ENCODE measurements at regions not wholly inside any gene's neighbourhood (a gene's known extent, or its start where the extent isn't known, plus 50 kb on each side); places are given as distances from the start of the nearest gene placed in this dataset.

DNA sequence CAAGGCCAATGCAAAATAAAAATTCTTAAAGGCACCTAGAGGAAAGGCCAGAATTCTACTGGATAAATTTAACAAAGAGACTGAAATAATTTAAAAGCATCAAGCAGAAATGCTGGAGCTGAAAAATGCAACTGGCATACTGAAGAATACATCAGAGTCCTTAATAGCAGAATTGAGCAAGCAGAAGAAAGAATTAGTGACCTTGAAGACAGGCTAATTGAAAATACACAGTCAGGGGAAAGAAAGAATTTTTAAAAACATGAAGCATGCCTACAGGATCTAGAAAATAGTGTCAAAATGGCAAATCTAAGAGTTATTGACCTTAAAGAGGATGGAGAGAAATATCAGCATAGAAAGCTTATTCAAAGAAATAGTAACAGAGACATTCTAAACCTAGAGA is 371.7 kb downstream of the KLHL13 start:
- TF ChIP-seq ZFX (IDR thresholded peaks at IDR 0.05): no peak
- TF ChIP-seq, protein P1, sequence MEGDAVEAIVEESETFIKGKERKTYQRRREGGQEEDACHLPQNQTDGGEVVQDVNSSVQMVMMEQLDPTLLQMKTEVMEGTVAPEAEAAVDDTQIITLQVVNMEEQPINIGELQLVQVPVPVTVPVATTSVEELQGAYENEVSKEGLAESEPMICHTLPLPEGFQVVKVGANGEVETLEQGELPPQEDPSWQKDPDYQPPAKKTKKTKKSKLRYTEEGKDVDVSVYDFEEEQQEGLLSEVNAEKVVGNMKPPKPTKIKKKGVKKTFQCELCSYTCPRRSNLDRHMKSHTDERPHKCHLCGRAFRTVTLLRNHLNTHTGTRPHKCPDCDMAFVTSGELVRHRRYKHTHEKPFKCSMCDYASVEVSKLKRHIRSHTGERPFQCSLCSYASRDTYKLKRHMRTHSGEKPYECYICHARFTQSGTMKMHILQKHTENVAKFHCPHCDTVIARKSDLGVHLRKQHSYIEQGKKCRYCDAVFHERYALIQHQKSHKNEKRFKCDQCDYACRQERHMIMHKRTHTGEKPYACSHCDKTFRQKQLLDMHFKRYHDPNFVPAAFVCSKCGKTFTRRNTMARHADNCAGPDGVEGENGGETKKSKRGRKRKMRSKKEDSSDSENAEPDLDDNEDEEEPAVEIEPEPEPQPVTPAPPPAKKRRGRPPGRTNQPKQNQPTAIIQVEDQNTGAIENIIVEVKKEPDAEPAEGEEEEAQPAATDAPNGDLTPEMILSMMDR (conservative IDR thresholded peaks at IDR 0.05): no peak
- H3K27ac ChIP-seq: no peak overlapping the region

DNA sequence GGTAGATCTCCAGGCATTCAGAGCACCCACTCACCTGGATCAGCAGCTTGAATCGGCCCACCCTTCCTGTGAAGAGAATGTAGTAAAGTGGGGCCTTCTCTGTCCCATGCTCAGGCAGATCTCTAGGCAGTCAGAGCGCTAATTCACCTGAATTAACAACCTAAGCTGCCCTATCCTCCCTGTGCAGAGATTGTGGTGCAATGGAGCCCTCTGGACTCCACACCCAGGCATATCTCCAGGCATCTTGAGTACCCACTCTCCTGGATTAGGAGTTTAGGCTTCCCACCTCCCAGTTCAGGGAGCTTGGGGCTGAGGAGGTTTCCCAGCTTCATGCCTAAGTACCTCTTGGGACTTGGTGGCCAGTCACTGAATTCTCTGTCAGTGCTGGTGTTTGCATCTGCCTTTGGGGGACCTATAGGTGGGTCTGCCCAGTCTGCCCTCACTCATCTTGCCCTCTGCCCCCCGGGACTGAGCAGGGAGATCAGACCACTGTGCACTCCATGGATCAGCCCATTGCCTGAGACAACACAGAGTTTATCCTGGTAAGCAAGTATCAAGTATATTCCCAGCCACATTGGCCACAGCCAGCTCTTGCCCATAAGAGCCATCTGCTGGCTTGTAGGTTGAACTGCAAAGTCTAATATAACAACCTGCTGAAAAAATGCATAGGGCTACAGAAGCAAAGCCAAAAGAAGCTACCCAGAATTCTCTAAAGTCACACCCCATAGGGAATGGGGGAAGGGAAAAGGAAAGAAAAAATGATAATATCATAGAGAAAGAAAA is 372.9 kb downstream of the KLHL13 start:
- no peak overlapping the region for H3K27ac ChIP-seq
- TF ChIP-seq, protein P1 (conservative IDR thresholded peaks at IDR 0.05): peak; percentile 61
- TF ChIP-seq ZFX (IDR thresholded peaks at IDR 0.05): no peak

DNA sequence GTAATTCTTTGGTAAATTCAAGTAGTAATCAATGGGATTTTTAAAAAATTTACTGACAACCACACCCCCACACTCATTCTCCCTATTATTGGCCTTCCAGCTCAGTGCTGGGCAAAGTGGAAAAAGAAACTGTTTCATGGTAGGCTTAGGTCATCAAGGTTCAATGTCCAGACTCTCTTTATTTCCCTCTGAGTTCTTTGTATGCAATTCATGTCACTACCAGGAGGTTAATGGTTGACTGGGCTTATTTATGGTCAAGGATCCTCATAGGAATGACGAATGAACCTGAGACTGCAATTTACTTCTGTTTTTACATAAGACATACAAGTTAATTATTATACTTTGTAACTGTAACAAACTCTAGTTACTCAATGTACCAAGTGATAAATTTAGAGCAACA is 403.2 kb downstream of the KLHL13 start:
- no peak overlapping the region for H3K27ac ChIP-seq
- TF ChIP-seq ZFX (IDR thresholded peaks at IDR 0.05): no peak
- TF ChIP-seq, protein P1 (conservative IDR thresholded peaks at IDR 0.05): no peak

DNA sequence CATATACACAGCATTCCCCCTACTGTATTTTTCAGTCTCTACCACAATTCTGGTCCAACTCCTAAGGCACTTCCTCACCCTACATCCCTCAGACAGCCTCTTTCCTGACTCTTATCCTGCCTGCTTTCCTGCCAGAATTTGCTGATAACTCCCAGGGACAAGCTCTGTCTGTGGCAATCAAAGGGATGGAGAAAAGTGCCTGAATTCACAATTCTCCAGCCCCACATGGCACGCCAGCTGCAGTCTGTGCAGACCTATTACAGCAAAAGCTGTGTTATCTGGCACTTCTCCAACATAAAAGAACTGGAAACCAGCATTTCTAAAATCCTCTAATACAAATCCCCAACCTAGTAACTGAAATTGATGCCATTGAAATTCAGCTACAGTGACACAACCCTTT is 404.8 kb downstream of the KLHL13 start:
- no peak overlapping the region for H3K27ac ChIP-seq
- TF ChIP-seq, protein P1 (conservative IDR thresholded peaks at IDR 0.05): no peak
- TF ChIP-seq ZFX (IDR thresholded peaks at IDR 0.05): no peak

DNA sequence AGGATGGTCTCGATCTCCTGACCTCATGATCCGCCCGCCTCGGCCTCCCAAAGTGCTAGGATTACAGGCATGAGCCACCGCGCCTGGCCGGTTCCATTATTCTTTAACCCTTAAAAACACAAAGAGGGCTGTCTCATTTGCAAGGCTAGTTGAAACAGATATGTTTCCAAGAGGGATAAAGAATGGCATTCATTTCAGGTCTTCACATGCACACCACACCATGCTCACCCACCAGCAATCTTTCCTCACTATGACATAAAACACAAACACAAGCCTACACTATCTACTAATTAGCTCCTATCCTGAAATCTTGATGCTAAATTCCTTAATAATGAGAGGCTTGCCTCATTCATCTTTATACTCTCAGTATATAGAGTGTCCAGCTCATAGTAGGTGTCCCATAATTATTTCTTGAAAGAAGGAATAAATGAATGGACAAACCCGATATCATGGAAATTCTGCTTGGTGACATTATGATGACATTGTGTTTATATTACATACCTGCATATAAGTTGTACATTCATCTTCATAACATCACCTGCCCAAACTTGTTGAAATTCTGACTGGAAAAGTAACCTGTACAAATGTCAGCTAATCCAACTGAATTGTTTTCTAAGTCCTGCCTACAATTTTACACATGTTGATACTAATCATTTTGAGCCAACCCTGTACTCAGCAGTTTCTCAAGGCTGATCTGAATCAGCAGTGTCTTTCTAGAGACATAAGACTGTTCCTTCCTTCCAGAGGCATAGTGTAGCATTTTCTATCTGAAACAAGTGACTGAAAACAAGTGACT is 408.5 kb downstream of the KLHL13 start:
- TF ChIP-seq ZFX (IDR thresholded peaks at IDR 0.05): no peak
- TF ChIP-seq, protein P1 (conservative IDR thresholded peaks at IDR 0.05): no peak
- H3K27ac ChIP-seq: no peak overlapping the region

DNA sequence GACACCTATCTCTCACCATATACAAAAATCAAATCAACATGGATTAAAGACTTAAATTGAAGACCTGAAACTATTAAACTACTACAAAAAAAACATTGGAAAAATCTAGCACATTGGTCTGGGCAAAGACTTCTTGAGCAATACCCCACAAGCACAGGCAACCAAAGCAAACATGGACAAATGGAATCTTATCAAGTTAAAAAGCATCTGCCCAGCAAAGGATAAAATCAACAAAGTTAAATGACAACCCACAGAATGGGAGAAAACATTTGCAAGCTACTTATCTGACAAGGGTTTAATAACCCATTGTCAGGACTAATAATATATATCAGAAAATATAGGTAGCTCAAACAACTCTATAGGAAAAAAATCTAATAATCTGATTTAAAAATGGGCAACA is 415.6 kb downstream of the KLHL13 start:
- no peak overlapping the region for H3K27ac ChIP-seq
- TF ChIP-seq ZFX (IDR thresholded peaks at IDR 0.05): no peak
- TF ChIP-seq, protein P1 (conservative IDR thresholded peaks at IDR 0.05): no peak

DNA sequence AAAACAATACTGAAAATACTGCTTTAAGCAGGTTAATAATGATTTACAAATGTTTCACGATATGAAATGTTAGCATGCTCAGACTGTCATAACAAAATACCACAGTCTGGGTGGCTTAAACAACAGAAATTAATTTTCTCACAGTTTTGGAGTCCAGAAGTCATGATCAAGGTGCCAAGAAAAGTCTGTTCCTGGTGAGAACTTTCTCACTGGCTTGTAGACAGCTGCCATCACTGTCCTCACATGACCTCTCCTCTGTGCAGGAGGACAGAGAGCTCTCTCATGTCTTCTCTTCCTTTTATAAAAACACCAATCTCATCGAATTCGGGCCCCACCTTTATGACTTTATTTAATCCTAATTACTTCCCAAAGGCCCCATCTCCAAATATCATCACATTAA is 426.7 kb downstream of the KLHL13 start:
- TF ChIP-seq ZFX (IDR thresholded peaks at IDR 0.05): no peak
- TF ChIP-seq, protein P1 (conservative IDR thresholded peaks at IDR 0.05): no peak
- no peak overlapping the region for H3K27ac ChIP-seq
